ENCODE measurements at regions not wholly inside any gene's neighbourhood (a gene's known extent, or its start where the extent isn't known, plus 50 kb on each side); places are given as distances from the start of the nearest gene placed in this dataset.

GRCh38 chr7:157481389-157481788, 144.6 kb downstream of the DNAJB6 start:
- no peak overlapping the region for H3K27ac ChIP-seq (ENCODE audit: low read length)
- H3K79me2 ChIP-seq (ENCODE audit: low read length): no peaks in the 10 kb centered on the region
- H3F3A ChIP-seq (ENCODE audit: low read length, unreplicated experiment): no peaks in the 10 kb centered on the region
- POLR2A ChIA-PET (ENCODE audit: unreplicated experiment): no interaction called here
- no peak overlapping the region for H2AFZ ChIP-seq (ENCODE audit: low read length)
- DNase-seq (no peak), ATAC-seq (no peak)
- no peaks in the 10 kb centered on the region for H3K9me3 ChIP-seq (ENCODE audit: low read length)
- TF ChIP-seq CTCF (conservative IDR thresholded peaks at IDR 0.05; ENCODE audit: low read depth, low read length): no peak
- TF ChIP-seq EZH2 (IDR thresholded peaks at IDR 0.05; ENCODE audit: low read length, unreplicated experiment): no peak
- TF ChIP-seq EZH2phosphoT487 (IDR thresholded peaks at IDR 0.05; ENCODE audit: borderline replicate concordance, low read length): no peak
- H3K4me1 ChIP-seq (ENCODE audit: insufficient read depth, low read length): no peaks in the 10 kb centered on the region
- intact Hi-C loops (cut with micrococcal nuclease): no loop called here
- H3K36me3 ChIP-seq (ENCODE audit: low read depth, low read length): no peaks in the 10 kb centered on the region
- H4K20me1 ChIP-seq (ENCODE audit: low read length): no peaks in the 10 kb centered on the region
- H3K4me2 ChIP-seq (ENCODE audit: low read length): no peak overlapping the region
- H3K9me2 ChIP-seq (replicated peaks; ENCODE audit: low read length): no peaks in the 10 kb centered on the region
- CTCF ChIA-PET: no interaction called here
- no peak overlapping the region for H3K9ac ChIP-seq (ENCODE audit: low read length)
- no TSS peak for BruUV-seq (replicated peaks)
- H3K27me3 ChIP-seq (ENCODE audit: low read length): no peaks in the 10 kb centered on the region
- H3K4me3 ChIP-seq (ENCODE audit: low read length): no peak overlapping the region

GRCh38 chr7:157482025-157482424, 145.2 kb downstream of the DNAJB6 start:
- H3F3A ChIP-seq (ENCODE audit: low read length, unreplicated experiment): no peaks in the 10 kb centered on the region
- CTCF ChIA-PET: no interaction called here
- no peaks in the 10 kb centered on the region for H4K20me1 ChIP-seq (ENCODE audit: low read length)
- no peaks in the 10 kb centered on the region for H3K4me1 ChIP-seq (ENCODE audit: insufficient read depth, low read length)
- no peaks in the 10 kb centered on the region for H3K36me3 ChIP-seq (ENCODE audit: low read depth, low read length)
- no peak for TF ChIP-seq EZH2phosphoT487 (IDR thresholded peaks at IDR 0.05; ENCODE audit: borderline replicate concordance, low read length)
- ATAC-seq (no peak), DNase-seq (no peak)
- POLR2A ChIA-PET (ENCODE audit: unreplicated experiment): no interaction called here
- H3K27ac ChIP-seq (ENCODE audit: low read length): no peak overlapping the region
- intact Hi-C loops (cut with micrococcal nuclease): no loop called here
- no peaks in the 10 kb centered on the region for H3K9me3 ChIP-seq (ENCODE audit: low read length)
- no TSS peak for BruUV-seq (replicated peaks)
- no peak overlapping the region for H2AFZ ChIP-seq (ENCODE audit: low read length)
- H3K9ac ChIP-seq (ENCODE audit: low read length): no peak overlapping the region
- no peaks in the 10 kb centered on the region for H3K9me2 ChIP-seq (replicated peaks; ENCODE audit: low read length)
- H3K27me3 ChIP-seq (ENCODE audit: low read length): no peaks in the 10 kb centered on the region
- H3K4me3 ChIP-seq (ENCODE audit: low read length): no peak overlapping the region
- H3K79me2 ChIP-seq (ENCODE audit: low read length): no peaks in the 10 kb centered on the region
- H3K4me2 ChIP-seq (ENCODE audit: low read length): no peak overlapping the region

- ATAC-seq (no peak), DNase-seq (no peak)
- no peak overlapping the region for H3K9ac ChIP-seq (ENCODE audit: low read length)
- no peaks in the 10 kb centered on the region for H3K9me2 ChIP-seq (replicated peaks; ENCODE audit: low read length)
- TF ChIP-seq CTCF (conservative IDR thresholded peaks at IDR 0.05; ENCODE audit: low read depth, low read length) (no peak), EZH2 (IDR thresholded peaks at IDR 0.05; ENCODE audit: low read length, unreplicated experiment) (no peak), EZH2phosphoT487 (IDR thresholded peaks at IDR 0.05; ENCODE audit: borderline replicate concordance, low read length) (no peak)
- H3K27ac ChIP-seq (ENCODE audit: low read length): no peak overlapping the region
- BruUV-seq (replicated peaks): no TSS peak
- H3K36me3 ChIP-seq (ENCODE audit: low read depth, low read length): no peaks in the 10 kb centered on the region
- no peaks in the 10 kb centered on the region for H3K4me1 ChIP-seq (ENCODE audit: insufficient read depth, low read length)
- no peak overlapping the region for H3K4me3 ChIP-seq (ENCODE audit: low read length)
- no peaks in the 10 kb centered on the region for H3K27me3 ChIP-seq (ENCODE audit: low read length)
- no peaks in the 10 kb centered on the region for H3K79me2 ChIP-seq (ENCODE audit: low read length)
- no peaks in the 10 kb centered on the region for H4K20me1 ChIP-seq (ENCODE audit: low read length)
- intact Hi-C loops (cut with micrococcal nuclease): no loop called here
- H2AFZ ChIP-seq (ENCODE audit: low read length): no peak overlapping the region
- no peaks in the 10 kb centered on the region for H3K9me3 ChIP-seq (ENCODE audit: low read length)
- CTCF ChIA-PET: interaction anchor here (0.6 kb wide), 1 partner anchor 8 kb away, joined by 3 read pairs; no protein-coding TSS in a partner anchor
- POLR2A ChIA-PET (ENCODE audit: unreplicated experiment): no interaction called here
- H3K4me2 ChIP-seq (ENCODE audit: low read length): no peak overlapping the region
- H3F3A ChIP-seq (ENCODE audit: low read length, unreplicated experiment): no peaks in the 10 kb centered on the region
Observed at GRCh38 chr7:157482517-157483087, 145.8 kb downstream of the DNAJB6 start.
